NCI-H345 (cell line): ENCODE measurements at regions not wholly inside any gene's neighbourhood (a gene's known extent, or its start where the extent isn't known, plus 50 kb on each side); places are given as distances from the start of the nearest gene placed in this dataset.
A peak's percentile ranks its signal among the peaks of the same experiment; 100 is the strongest.

Source experiments
- DNase-seq: peaks from one replicate; lab custom pipeline; 2025; lab: John Stamatoyannopoulos, UW

- no peak for DNase-seq
These were observed 283.1 kb downstream of the COG6 start for GRCh38 chr13:39938596-39938995.

GRCh38 chr13:39941236-39941635 lies 285.8 kb downstream of the COG6 start:
- no peak for DNase-seq

GRCh38 chr13:39941911-39942551 lies 286.6 kb downstream of the COG6 start:
- no peak for DNase-seq

GRCh38 chr13:39942552-39943273 lies 287.3 kb downstream of the COG6 start:
- DNase-seq, result peak; percentile 58

- DNase-seq, result no peak
These were observed 288.2 kb downstream of the COG6 start for GRCh38 chr13:39943711-39944110.

GRCh38 chr13:39945226-39945625 lies 289.8 kb downstream of the COG6 start:
- DNase-seq, result no peak

GRCh38 chr13:39946769-39947168 lies 291.3 kb downstream of the COG6 start:
- no peak for DNase-seq

- DNase-seq, result no peak
These were observed 295.8 kb downstream of the COG6 start for GRCh38 chr13:39951301-39951700.

- no peak for DNase-seq
These were observed 297.1 kb downstream of the COG6 start for GRCh38 chr13:39952249-39953233.

GRCh38 chr13:39954476-39954875 lies 299.0 kb downstream of the COG6 start:
- DNase-seq, result no peak

GRCh38 chr13:39955560-39955959 lies 300.1 kb downstream of the COG6 start:
- no peak for DNase-seq

- DNase-seq, result no peak
These were observed 300.6 kb downstream of the COG6 start for GRCh38 chr13:39956036-39956435.

- DNase-seq, result no peak
These were observed 302.6 kb downstream of the COG6 start for GRCh38 chr13:39957868-39958677.

- no peak for DNase-seq
These were observed 304.2 kb downstream of the COG6 start for GRCh38 chr13:39959497-39960144.

- no peak for DNase-seq
These were observed 304.7 kb downstream of the COG6 start for GRCh38 chr13:39960191-39960590.

- no peak for DNase-seq
These were observed 305.6 kb downstream of the COG6 start for GRCh38 chr13:39961036-39961435.

GRCh38 chr13:39963612-39964011 lies 308.1 kb downstream of the COG6 start:
- no peak for DNase-seq

- DNase-seq, result no peak
These were observed 309.8 kb downstream of the COG6 start for GRCh38 chr13:39965309-39965708.

GRCh38 chr13:39967199-39967959 lies 311.9 kb downstream of the COG6 start:
- DNase-seq, result no peak
